H7 (cell line): ENCODE measurements at regions not wholly inside any gene's neighbourhood (a gene's known extent, or its start where the extent isn't known, plus 50 kb on each side); places are given as distances from the start of the nearest gene placed in this dataset.

Experiments used
- DNase-seq: peaks from one replicate; pipeline ENCODE4 v3.0.0; 2012
- H3K27me3 ChIP-seq: 2 replicates; pipeline ENCODE4 v1.6.0; 2011; ENCODE audit warnings: mild to moderate bottlenecking, low read length; ENCODE audit not compliant: control insufficient read depth, insufficient read depth
- H3K36me3 ChIP-seq: replicated peaks from 2 replicates; pipeline ENCODE4 v1.5.1; 2011; ENCODE audit warnings: low read length; ENCODE audit not compliant: control insufficient read depth, insufficient read depth
- H3K4me3 ChIP-seq: 2 replicates; pipeline ENCODE4 v1.5.1; 2011; ENCODE audit warnings: low read depth, mild to moderate bottlenecking, control low read depth, low read length, moderate library complexity; ENCODE audit not compliant: insufficient read depth

DNA sequence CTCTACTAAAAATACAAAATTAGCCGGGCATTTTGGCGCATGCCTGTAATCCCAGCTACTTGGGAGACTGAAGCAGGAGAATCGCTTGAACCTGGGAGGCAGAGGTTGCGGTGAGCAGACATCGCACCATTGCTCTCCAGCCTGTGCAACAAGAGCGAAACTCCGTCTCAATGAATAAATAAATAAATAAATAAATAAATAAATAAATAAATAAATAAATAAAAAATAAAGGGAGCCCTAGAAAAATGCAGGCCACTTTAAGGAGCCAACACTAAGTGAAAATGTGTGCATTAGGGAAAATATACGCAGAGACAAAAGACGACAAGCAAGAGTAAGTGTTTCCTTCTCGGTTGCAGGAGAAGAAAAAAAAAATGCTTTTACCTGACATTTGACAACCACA, 132.6 kb upstream of the CDH10 start:
- H3K4me3 ChIP-seq, result no peak overlapping the region
- H3K36me3 ChIP-seq, result no peaks in the 10 kb centered on the region
- no peaks in the 10 kb centered on the region for H3K27me3 ChIP-seq
- DNase-seq, result no peak

DNA sequence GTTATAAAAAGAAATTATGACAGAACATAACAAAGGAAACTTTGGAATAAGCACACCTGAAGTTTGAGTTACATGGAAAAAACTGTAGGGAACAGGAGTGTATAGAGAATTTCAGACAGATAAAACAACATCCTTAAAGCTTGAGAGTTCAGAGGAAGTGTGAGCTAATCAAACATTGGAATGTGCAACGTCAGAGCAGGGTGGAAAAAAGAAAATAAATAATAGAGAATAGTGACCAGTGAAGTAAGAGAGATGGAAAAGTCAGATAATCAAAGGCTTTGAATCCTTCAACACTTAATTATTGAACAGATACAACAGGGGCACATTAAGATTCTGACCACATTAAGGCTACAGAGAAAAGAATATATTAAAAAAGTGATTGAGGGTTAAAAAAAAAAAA, 128.5 kb upstream of the CDH10 start:
- no peak for DNase-seq
- no peaks in the 10 kb centered on the region for H3K36me3 ChIP-seq
- no peaks in the 10 kb centered on the region for H3K27me3 ChIP-seq
- H3K4me3 ChIP-seq, result no peak overlapping the region

DNA sequence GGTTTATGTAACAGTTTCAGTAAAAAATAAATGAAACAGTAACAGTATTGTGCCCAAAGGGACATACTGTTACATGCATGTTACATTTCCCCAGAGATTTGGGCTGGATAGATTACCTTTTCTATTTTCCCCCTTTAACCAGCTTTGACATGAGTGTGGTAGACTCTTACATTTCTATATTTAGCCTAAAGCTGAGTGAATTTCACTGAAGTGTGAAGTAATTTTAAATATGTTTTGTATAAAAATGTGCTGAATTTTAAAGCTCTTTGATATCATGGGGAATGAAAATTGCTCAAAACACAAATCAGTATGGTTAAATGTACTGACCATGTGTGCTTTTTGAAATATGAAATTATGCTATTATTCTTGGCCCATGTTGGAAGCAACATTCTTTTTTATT, 122.3 kb upstream of the CDH10 start:
- Histone ChIP-seq H3K36me3 (no peaks in the 10 kb centered on the region), H3K4me3 (no peak overlapping the region), H3K27me3 (no peaks in the 10 kb centered on the region)
- DNase-seq, result no peak

DNA sequence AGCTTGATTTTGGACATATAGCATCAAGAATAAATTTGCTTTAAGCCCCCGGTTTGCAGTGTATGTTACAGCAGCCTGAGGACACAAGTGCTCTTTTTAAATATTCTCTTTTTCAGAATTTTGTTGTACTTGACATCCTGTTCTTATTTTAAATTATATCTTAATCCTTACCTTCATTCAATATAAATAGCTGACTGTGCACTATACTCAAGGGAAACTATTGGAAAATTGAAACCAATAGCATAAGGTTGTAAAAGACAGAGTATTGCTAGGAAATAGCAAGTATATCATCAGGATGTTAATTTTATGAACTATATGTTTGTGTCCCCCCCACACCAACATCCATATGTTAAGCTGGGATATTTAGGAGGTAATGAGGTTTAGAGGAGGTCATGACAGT, 120.4 kb upstream of the CDH10 start:
- Histone ChIP-seq H3K4me3 (no peak overlapping the region), H3K36me3 (no peaks in the 10 kb centered on the region), H3K27me3 (no peaks in the 10 kb centered on the region)
- DNase-seq, result no peak

DNA sequence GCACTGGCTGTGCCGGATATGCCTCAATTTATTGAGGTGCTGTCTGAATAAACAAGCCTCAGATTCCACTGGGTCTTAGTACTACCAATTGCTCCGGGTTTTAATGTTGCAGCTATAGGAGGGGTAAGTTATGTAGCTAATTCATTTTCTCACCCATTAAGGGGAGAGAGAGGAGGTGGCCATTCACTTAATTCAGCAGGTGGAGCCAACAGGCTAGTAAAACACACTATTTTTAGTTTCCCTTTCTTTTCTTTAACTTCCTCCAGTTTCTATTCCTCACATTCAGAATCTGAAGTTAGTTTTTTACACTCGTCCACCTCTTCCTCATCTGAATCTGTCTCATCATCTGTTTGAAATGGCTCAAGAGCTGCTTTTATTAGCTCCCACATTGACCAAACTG, 105.6 kb upstream of the CDH10 start:
- Histone ChIP-seq H3K36me3 (no peaks in the 10 kb centered on the region), H3K4me3 (no peak overlapping the region), H3K27me3 (no peaks in the 10 kb centered on the region)
- DNase-seq, result no peak

DNA sequence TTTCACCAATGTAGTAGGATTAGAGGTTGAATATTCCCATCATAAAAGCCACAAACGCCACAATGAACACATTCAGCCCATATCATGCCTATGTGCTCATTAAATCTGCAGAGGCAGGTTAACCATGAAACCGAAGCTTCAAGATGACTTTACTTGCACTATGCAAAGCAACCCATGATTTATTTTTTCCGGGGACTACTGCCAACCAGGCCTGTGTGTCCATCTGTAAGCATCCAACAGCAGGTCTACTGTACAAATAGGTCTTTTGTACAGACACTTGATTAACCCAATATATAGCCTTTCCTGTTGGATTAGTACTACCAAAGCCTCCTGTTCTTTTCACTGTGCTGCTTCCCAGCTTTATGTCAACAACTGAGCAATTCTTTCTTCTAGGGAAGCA, 104.9 kb upstream of the CDH10 start:
- no peak for DNase-seq
- Histone ChIP-seq H3K4me3 (no peak overlapping the region), H3K36me3 (no peaks in the 10 kb centered on the region), H3K27me3 (no peaks in the 10 kb centered on the region)

DNA sequence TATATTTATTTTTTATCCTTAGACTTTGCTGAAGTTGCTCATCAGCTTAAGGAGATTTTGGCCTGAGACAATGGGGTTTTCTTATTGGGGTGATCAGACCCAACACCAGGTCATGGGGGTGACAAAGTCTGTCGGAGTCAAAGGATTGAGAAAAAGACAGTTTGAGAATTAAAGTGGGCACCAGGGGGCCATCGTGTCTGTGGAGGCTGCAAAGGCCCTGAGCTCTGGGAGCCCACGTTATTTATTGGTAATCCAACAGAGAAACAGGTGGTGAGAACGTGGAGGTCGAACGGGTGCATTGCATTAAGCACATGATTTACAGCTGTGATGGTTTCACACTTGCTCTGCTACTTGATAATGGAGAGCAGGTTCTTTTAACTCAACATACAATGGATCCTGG, 102.5 kb upstream of the CDH10 start:
- Histone ChIP-seq H3K36me3 (no peaks in the 10 kb centered on the region), H3K4me3 (no peak overlapping the region), H3K27me3 (no peaks in the 10 kb centered on the region)
- no peak for DNase-seq

DNA sequence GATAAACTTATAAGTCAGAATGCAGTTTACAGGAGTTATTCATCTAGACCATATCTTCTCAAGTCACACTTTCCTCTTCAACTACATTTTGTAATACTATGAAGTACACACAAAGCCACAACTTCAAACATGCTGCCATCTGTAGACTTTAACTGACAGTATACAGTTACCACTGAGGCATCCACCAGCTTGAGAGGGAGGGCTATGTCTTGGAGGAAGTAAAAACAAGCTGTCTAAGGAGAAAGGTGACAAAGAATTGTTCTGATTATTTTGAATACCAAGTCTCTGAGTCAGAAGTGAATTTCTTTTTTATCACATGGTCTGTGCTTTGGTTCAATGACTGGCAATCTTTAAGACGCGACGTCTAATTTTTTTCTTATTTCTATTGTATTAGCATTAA, 97.6 kb upstream of the CDH10 start:
- DNase-seq, result no peak
- Histone ChIP-seq H3K36me3 (no peaks in the 10 kb centered on the region), H3K27me3 (no peaks in the 10 kb centered on the region), H3K4me3 (no peak overlapping the region)

DNA sequence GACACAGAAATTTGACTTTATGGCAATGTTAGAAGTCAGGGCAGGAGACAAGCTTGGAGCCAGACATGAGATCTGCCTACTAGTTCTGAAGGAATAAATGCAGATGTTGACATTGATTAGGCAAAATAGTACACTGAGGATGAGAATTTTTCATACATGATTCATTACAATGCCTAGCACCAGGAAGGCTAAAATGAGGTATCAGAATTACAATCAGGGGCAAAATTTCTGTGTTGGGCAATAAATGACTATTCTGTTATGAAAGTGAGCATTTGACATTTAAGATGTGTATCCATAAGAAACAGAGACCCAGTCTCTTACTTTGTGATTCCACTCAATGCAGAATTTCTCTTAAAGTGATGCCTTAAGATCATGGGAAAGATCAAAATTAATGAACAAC, 92.4 kb upstream of the CDH10 start:
- no peaks in the 10 kb centered on the region for H3K27me3 ChIP-seq
- no peak for DNase-seq
- H3K4me3 ChIP-seq, result no peak overlapping the region
- H3K36me3 ChIP-seq, result no peaks in the 10 kb centered on the region

DNA sequence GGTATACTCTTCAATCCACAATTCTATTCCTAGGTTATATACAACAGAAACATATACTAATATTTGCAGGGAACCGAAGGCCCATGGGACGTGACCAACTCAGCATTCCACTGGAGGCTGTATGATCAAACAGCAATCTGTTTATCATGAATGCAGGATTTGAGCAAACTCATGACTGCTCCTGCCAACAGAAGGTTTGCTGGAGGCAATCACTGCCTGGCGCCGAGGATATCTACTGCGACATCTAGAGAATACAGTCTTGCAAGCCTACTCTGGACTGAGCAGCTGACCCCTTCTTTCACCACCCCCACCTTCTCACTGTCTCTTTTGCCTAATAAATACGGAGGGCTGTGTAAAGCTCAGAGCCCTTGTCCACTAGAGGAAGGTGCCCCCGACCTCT, 90.5 kb upstream of the CDH10 start:
- Histone ChIP-seq H3K36me3 (no peaks in the 10 kb centered on the region), H3K27me3 (no peaks in the 10 kb centered on the region), H3K4me3 (no peak overlapping the region)
- DNase-seq, result no peak

DNA sequence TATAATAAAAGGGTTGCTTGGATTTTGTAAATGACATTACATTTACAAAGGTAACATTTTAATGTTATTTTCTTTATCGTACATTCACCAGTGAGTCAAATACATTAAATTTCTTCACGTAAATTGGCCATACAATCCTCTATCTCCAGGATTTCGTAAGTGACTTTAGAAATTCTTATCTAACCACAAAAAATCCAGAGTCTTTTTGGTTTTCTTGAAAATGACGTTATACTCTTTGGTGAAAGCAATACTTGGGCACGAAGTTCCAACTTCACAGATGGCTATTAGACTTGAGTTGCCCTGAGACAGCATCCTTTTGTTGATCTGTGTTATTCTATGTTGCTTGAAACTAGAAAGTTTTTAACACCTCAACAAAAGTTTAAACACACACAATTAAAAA, 87.4 kb upstream of the CDH10 start:
- Histone ChIP-seq H3K36me3 (no peaks in the 10 kb centered on the region), H3K4me3 (no peak overlapping the region), H3K27me3 (no peaks in the 10 kb centered on the region)
- no peak for DNase-seq

DNA sequence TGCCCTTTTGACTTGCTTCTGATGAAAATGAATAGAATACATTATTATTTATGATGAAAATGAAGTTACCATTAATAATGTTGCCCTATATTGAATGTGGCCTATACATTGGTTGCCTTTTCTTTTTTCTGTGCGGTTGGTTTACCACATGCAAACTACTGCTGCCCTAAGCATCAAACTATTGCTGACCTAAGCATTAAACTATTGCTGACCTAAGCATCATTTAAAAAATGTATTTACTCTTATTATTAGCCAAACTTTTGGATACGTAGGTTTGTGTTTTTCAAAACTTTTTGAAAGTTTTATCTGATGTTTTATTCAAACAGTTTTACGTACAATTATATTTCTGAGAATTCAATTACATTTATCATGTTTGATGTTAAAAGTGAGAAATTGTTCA, 76.0 kb upstream of the CDH10 start:
- Histone ChIP-seq H3K27me3 (no peaks in the 10 kb centered on the region), H3K4me3 (no peak overlapping the region), H3K36me3 (no peaks in the 10 kb centered on the region)
- DNase-seq, result no peak

DNA sequence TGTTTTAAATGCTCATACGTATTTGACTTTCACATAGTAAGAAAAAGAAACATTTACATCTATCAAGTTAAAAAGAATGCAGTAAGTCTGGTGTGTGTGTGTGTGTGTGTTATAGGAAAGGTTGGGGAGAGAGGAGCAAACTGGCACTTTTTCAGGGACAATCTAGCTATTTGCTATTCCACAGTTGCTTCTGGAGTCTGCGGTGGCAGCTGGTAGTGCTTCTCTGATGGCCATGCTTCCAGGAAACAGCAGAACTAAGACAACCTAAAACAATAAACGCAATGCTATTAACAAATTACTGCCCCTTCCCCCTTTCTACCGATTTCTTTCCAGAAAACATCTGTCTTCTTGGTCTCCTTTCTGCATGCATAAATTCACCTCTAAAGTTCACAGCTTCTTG, 70.0 kb upstream of the CDH10 start:
- Histone ChIP-seq H3K36me3 (no peaks in the 10 kb centered on the region), H3K4me3 (no peak overlapping the region), H3K27me3 (no peaks in the 10 kb centered on the region)
- no peak for DNase-seq

DNA sequence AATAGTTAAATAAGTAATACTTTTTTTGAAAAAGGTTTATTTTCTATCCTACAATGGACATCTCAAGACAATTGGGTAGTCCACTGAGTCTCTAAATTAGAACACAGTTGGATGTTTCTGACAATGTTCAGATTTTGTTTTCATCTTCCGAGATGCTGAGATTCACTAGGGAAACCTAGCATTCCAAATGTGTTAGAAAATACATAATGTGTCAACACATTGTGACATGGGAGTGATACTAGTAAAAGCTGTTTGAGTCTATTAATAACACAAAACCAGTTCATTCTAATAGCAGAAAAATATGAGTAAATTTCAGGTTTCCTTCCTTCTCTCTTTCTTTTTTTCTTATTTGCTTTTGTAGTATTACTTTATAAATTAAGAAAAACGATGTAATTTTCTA, 68.2 kb upstream of the CDH10 start:
- H3K4me3 ChIP-seq, result no peak overlapping the region
- H3K36me3 ChIP-seq, result no peaks in the 10 kb centered on the region
- no peak for DNase-seq
- H3K27me3 ChIP-seq, result no peaks in the 10 kb centered on the region

DNA sequence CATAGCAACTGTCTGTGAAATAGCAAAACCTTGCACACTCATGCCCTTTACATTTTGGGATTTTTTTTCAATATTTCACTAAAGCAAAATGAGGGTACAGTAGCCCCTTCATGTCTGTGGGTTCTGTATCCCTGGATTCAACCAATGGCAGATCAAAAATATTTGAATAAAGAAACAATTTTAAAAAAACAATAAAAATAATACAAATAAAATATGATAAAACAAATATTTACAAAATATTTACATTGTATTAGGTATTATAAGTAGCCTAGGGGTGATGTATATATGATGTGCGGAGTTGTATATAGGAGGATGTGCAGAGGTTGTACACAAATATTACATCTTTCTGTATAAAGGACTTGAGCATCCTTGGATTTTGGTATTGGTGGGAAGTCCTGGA, 67.3 kb upstream of the CDH10 start:
- DNase-seq, result no peak
- Histone ChIP-seq H3K27me3 (no peaks in the 10 kb centered on the region), H3K36me3 (no peaks in the 10 kb centered on the region), H3K4me3 (no peak overlapping the region)

DNA sequence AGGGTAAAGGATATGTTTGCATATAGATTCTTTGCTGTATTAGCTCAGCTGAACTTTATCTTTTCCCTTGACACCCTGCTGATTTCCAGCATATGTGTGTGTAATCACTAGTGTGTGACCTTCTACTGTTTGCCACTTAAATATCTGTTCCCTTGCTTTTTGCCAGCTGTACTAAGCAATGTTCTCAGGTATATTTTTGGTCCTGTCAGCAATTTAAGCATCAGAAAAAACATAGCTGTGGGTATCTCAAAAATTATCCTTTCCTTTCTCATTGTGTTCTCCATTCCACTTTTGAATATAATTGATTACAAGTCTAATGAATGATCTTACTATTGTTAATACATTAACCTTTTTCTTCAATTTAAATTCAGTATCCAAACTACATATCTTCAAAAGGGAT, 59.2 kb upstream of the CDH10 start:
- no peak for DNase-seq
- no peak overlapping the region for H3K4me3 ChIP-seq
- no peaks in the 10 kb centered on the region for H3K27me3 ChIP-seq
- no peaks in the 10 kb centered on the region for H3K36me3 ChIP-seq
